Naive thymus-derived CD4-positive, alpha-beta T cell (primary cell): ENCODE measurements at regions not wholly inside any gene's neighbourhood (a gene's known extent, or its start where the extent isn't known, plus 50 kb on each side); places are given as distances from the start of the nearest gene placed in this dataset.

ENCODE experiments used
- ATAC-seq: fragments of 150-1000 bp; cut with Tn5 transposase; 2 replicates; pipeline ENCODE4 v1.10.0; 2021; ENCODE audit warnings: mild to moderate bottlenecking, moderate library complexity
- CTCF ChIA-PET: fragments of 350-600 bp; sonication (Branson Sonifier 250); formaldehyde crosslinking; loops from one replicate; lab custom pipeline; 2021; ENCODE audit warnings: antibody characterized with exemption; lab: Charles Lee
- POLR2A ChIA-PET: fragments of 350-600 bp; sonication (Branson Sonifier 250); formaldehyde crosslinking; loops from one replicate; lab custom pipeline; 2021; ENCODE audit warnings: antibody characterized with exemption, inconsistent platforms; lab: Charles Lee
- DNase-seq, 9 donors: peaks; one replicate each; pipeline versions ENCODE4 v3.0.0 to v3.0.0-alpha.2; 2020 to 2022; ENCODE audit warnings: mixed read lengths in 1 of 9
- H3K27ac ChIP-seq: one replicate; pipeline ENCODE4 v1.7.0; 2013; ENCODE audit warnings: mild to moderate bottlenecking, low read depth, low read length, moderate library complexity
- H3K27me3 ChIP-seq, 2 donors: one replicate each; pipeline ENCODE4 v1.7.0; 2013; ENCODE audit warnings: low read length in 2 of 2, mild to moderate bottlenecking in 2 of 2, moderate library complexity in 2 of 2; ENCODE audit not compliant: control insufficient read depth in 2 of 2, insufficient read depth in 2 of 2
- H3K36me3 ChIP-seq, 3 experiments: 1 replicate in 2 of 3; 2 replicates in 1 of 3; pipeline ENCODE4 v1.7.0; 2013; ENCODE audit warnings: low read length in 3 of 3, mild to moderate bottlenecking in 3 of 3, moderate library complexity in 1 of 3; ENCODE audit not compliant: insufficient read depth in 3 of 3, control insufficient read depth in 2 of 3
- H3K4me1 ChIP-seq, 2 donors: one replicate each; pipeline ENCODE4 v1.7.0; 2013; ENCODE audit warnings: low read length in 2 of 2, mild to moderate bottlenecking in 2 of 2, moderate library complexity in 1 of 2; ENCODE audit not compliant: control insufficient read depth in 2 of 2, insufficient read depth in 2 of 2
- H3K4me3 ChIP-seq: 2 replicates; pipeline ENCODE4 v1.7.0; 2013; ENCODE audit warnings: mild to moderate bottlenecking, low read length
- H3K9me3 ChIP-seq, 3 experiments: 1 replicate in 2 of 3; 2 replicates in 1 of 3; pipeline ENCODE4 v1.7.0; 2013; ENCODE audit warnings: low read length in 3 of 3; ENCODE audit not compliant: control insufficient read depth in 2 of 3
- H3K27ac Mint-ChIP-seq, 9 donors: one replicate each; pipeline ENCODE4 v1.8.0; 2020 to 2022; ENCODE audit warnings: mixed read lengths in 9 of 9, mild to moderate bottlenecking in 8 of 9, moderate library complexity in 5 of 9, inconsistent platforms in 2 of 9
- H3K27me3 Mint-ChIP-seq, 5 donors: one replicate each; pipeline ENCODE4 v1.8.0; 2021 to 2022; ENCODE audit warnings: mixed read lengths in 5 of 5, mild to moderate bottlenecking in 1 of 5
- H3K36me3 Mint-ChIP-seq, 5 donors: one replicate each; pipeline ENCODE4 v1.8.0; 2020 to 2022; ENCODE audit warnings: mixed read lengths in 5 of 5, mild to moderate bottlenecking in 3 of 5, inconsistent platforms in 1 of 5
- H3K4me1 Mint-ChIP-seq, 7 donors: one replicate each; pipeline ENCODE4 v1.8.0; 2020 to 2022; ENCODE audit warnings: mixed read lengths in 7 of 7, mild to moderate bottlenecking in 3 of 7, inconsistent platforms in 1 of 7
- H3K4me3 Mint-ChIP-seq, 10 donors: one replicate each; pipeline ENCODE4 v1.8.0; 2020 to 2022; ENCODE audit warnings: mild to moderate bottlenecking in 10 of 10, mixed read lengths in 10 of 10, moderate library complexity in 6 of 10, inconsistent platforms in 2 of 10
- H3K9me3 Mint-ChIP-seq, 11 donors: one replicate each; pipeline ENCODE4 v1.8.0; 2020 to 2022; ENCODE audit warnings: mixed read lengths in 11 of 11, mild to moderate bottlenecking in 4 of 11, inconsistent platforms in 1 of 11, moderate library complexity in 1 of 11
- intact Hi-C, 2 donors: fragments of 100-400 bp; cut with micrococcal nuclease; formaldehyde crosslinking; loops; one replicate each; pipeline ENCODE4 v1.15.1; 2023

DNA sequence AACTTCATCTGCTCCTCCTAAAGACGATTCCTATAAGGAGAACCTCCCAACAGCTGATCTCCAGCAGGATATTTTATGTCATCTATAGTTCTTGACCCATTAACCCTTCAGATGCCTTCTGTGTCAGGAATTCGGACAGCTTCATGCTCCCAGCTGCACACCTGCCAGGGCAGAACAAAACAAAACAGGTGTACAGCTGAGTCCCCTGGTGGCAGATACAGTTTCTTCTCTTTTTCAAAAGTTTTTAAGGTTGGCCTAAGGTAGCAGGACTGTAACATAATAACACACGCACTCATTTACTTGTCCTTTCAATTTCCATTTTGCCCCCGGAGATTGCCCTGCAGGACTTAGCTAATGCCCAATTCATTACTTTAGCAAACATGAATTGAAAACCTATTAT is 218.3 kb downstream of the S1PR1 start:
- H3K36me3 Mint-ChIP-seq: peaks cover 0 to 8% (median 0%) of the 10 kb centered on the region in 5 donors
- no peak overlapping the region for H3K4me3 Mint-ChIP-seq
- peaks cover 0 to 6% (median 0%) of the 10 kb centered on the region in 11 donors for H3K9me3 Mint-ChIP-seq
- no peak for DNase-seq
- Histone ChIP-seq H3K4me1 (peaks cover 12 to 17% of the 10 kb centered on the region in 2 donors), H3K36me3 (no peaks in the 10 kb centered on the region), H3K27ac (no peak overlapping the region), H3K9me3 (no peaks in the 10 kb centered on the region), H3K4me3 (no peak overlapping the region), H3K27me3 (no peaks in the 10 kb centered on the region)
- peaks cover 0 to 13% (median 0%) of the 10 kb centered on the region in 5 donors for H3K27me3 Mint-ChIP-seq
- peak overlapping the region in 3 of 9 donors; percentile 44 to 68 (median 52) for H3K27ac Mint-ChIP-seq
- H3K4me1 Mint-ChIP-seq: peaks cover 19 to 49% (median 38%) of the 10 kb centered on the region in 7 donors
- CTCF ChIA-PET: interaction anchor here (1.1 kb wide), 1 partner anchor 16 kb away, joined by 3 read pairs; no protein-coding TSS in a partner anchor
- intact Hi-C loops: no loop called here
- POLR2A ChIA-PET: no interaction called here
- no peak for ATAC-seq

DNA sequence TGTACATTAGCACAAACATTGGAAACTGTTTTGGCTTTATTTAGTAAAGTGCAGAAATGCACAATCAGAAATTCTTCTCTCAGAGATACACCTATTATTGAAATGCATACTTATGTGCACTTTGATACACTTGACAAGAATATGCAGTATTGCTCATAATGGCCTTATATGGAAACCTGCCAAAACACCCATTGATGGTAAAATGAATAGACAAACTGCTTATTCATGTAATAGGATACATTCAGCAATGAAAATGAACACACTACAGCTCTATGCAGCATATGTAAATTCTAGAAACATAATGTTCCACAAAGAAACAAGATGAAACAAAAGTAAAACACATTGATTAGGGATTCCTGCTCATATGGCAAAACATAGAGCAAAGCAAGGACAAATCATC is 223.9 kb downstream of the S1PR1 start:
- H3K27me3 Mint-ChIP-seq: peaks cover 0 to 23% (median 0%) of the 10 kb centered on the region in 5 donors
- H3K36me3 Mint-ChIP-seq: no peaks in the 10 kb centered on the region
- H3K27me3 ChIP-seq: no peaks in the 10 kb centered on the region
- no peak overlapping the region for H3K27ac Mint-ChIP-seq
- H3K4me3 Mint-ChIP-seq: no peak overlapping the region
- no peaks in the 10 kb centered on the region for H3K9me3 Mint-ChIP-seq
- ATAC-seq (no peak), DNase-seq (no peak)
- no peaks in the 10 kb centered on the region for H3K4me1 ChIP-seq
- CTCF ChIA-PET: no interaction called here
- POLR2A ChIA-PET: no interaction called here
- no peaks in the 10 kb centered on the region for H3K36me3 ChIP-seq
- H3K4me3 ChIP-seq: no peak overlapping the region
- no peaks in the 10 kb centered on the region for H3K4me1 Mint-ChIP-seq
- intact Hi-C loops: no loop called here
- no peaks in the 10 kb centered on the region for H3K9me3 ChIP-seq
- H3K27ac ChIP-seq: no peak overlapping the region

- CTCF ChIA-PET: no interaction called here
- Mint-ChIP-seq H3K27ac (no peak overlapping the region), H3K27me3 (peaks cover 0 to 16% (median 0%) of the 10 kb centered on the region in 5 donors), H3K36me3 (no peaks in the 10 kb centered on the region), H3K4me3 (no peak overlapping the region), H3K9me3 (no peaks in the 10 kb centered on the region), H3K4me1 (no peaks in the 10 kb centered on the region)
- Histone ChIP-seq H3K36me3 (no peaks in the 10 kb centered on the region), H3K9me3 (no peaks in the 10 kb centered on the region), H3K4me3 (no peak overlapping the region), H3K27ac (no peak overlapping the region), H3K4me1 (no peaks in the 10 kb centered on the region), H3K27me3 (no peaks in the 10 kb centered on the region)
- ATAC-seq (no peak), DNase-seq (no peak)
- POLR2A ChIA-PET: no interaction called here
- intact Hi-C loops: no loop called here
Observed at GRCh38 chr1:101463195-101463594, 226.4 kb downstream of the S1PR1 start.

DNA sequence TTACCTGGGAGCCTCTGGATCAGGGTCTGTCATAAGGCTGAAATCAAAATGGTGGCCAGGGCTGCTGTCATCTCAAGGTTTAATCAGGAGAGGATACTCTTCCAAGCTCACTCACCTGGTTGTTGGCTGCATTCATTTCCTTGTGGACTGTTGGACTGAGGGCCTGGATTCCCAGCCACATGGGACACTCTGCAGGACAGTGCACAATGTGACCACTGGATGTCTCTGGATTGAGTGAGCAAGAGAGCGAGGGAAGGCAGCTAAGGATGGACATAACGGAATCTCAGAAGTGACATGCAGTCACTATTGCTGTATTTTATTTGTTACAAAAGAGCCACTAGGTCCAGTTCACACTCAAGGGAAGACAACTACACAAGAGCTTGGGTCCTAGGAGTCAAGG is 229.1 kb downstream of the S1PR1 start:
- DNase-seq (no peak), ATAC-seq (no peak)
- ChIA-PET POLR2A (no interaction called here), CTCF (no interaction called here)
- H3K4me3 ChIP-seq: no peak overlapping the region
- Mint-ChIP-seq H3K4me1 (no peaks in the 10 kb centered on the region), H3K27me3 (peaks cover 0 to 15% (median 0%) of the 10 kb centered on the region in 5 donors), H3K27ac (no peak overlapping the region), H3K4me3 (no peak overlapping the region), H3K9me3 (peaks cover 0 to 13% (median 0%) of the 10 kb centered on the region in 11 donors), H3K36me3 (peaks cover 0 to 4% (median 0%) of the 10 kb centered on the region in 5 donors)
- no peaks in the 10 kb centered on the region for H3K4me1 ChIP-seq
- intact Hi-C loops: no loop called here
- H3K27ac ChIP-seq: no peak overlapping the region
- no peaks in the 10 kb centered on the region for H3K9me3 ChIP-seq
- H3K36me3 ChIP-seq: no peaks in the 10 kb centered on the region
- no peaks in the 10 kb centered on the region for H3K27me3 ChIP-seq

DNA sequence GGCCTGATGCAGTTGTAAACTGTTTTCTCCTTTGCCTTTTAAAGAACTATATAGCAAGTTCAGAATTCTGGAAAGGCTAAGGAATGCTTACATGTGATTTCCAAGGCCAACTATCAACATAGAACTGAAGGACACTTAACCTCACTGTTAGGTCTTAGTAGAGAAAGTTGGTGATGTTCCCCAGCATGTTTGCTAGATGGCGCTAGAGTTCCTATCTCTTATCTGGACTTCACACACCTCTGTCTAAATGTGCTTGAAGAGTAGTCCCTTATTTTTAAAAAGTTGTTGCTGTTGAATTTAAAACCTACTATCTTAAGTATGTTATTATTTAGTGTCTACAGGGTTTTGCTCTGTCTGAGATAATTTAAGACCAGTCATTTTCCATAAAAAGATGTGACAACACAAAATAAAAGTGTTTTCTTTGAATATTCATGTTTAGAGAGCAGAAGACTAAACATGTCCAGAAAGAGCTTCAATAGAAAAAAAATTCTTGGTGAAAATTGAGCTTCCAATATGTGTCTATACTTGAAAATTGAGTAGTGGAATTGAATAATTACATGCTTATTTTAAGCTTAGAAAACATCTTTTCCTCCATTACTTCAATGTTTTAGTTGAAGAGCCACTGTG is 237.3 kb downstream of the S1PR1 start:
- intact Hi-C loops: no loop called here
- peaks cover 0 to 1% (median 0%) of the 10 kb centered on the region in 7 donors for H3K4me1 Mint-ChIP-seq
- CTCF ChIA-PET: no interaction called here
- H3K27me3 Mint-ChIP-seq: peaks cover 0 to 10% (median 0%) of the 10 kb centered on the region in 5 donors
- no peaks in the 10 kb centered on the region for H3K27me3 ChIP-seq
- ATAC-seq (no peak), DNase-seq (no peak)
- no peaks in the 10 kb centered on the region for H3K36me3 ChIP-seq
- POLR2A ChIA-PET: no interaction called here
- H3K9me3 ChIP-seq: peaks cover 0 to 4% (median 4%) of the 10 kb centered on the region in 3 experiments
- H3K27ac Mint-ChIP-seq: no peak overlapping the region
- no peak overlapping the region for H3K4me3 Mint-ChIP-seq
- no peak overlapping the region for H3K4me3 ChIP-seq
- peaks cover 0 to 9% (median 7%) of the 10 kb centered on the region in 5 donors for H3K36me3 Mint-ChIP-seq
- no peak overlapping the region for H3K27ac ChIP-seq
- no peaks in the 10 kb centered on the region for H3K4me1 ChIP-seq
- peaks cover 6 to 31% (median 17%) of the 10 kb centered on the region in 11 donors for H3K9me3 Mint-ChIP-seq

DNA sequence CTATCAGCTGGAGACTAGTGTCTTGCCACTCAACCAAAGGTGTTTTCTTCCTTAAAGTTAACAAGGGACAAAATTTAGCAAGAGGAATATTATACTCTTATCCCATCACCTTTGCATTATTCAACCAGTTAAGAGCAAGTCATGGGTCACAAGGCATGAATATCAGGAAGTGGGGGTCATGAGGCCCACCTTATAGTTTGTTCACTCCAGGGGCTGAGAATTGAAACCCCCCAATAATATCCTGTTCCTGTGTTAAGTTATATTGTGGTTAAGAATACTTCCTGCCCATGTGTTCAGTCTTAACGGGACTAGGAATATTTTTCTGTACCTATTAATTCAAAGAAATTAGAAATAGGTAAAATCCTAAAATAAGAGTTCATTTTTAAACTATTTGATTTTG is 239.7 kb downstream of the S1PR1 start:
- H3K36me3 ChIP-seq: no peaks in the 10 kb centered on the region
- Mint-ChIP-seq H3K4me3 (no peak overlapping the region), H3K27ac (no peak overlapping the region), H3K9me3 (peaks cover 2 to 20% (median 11%) of the 10 kb centered on the region in 11 donors), H3K27me3 (peaks cover 0 to 10% (median 0%) of the 10 kb centered on the region in 5 donors), H3K4me1 (peaks cover 0 to 1% (median 0%) of the 10 kb centered on the region in 7 donors), H3K36me3 (peaks cover 0 to 6% (median 2%) of the 10 kb centered on the region in 5 donors)
- peaks cover 0 to 4% (median 4%) of the 10 kb centered on the region in 3 experiments for H3K9me3 ChIP-seq
- intact Hi-C loops: no loop called here
- H3K4me3 ChIP-seq: no peak overlapping the region
- ChIA-PET CTCF (no interaction called here), POLR2A (no interaction called here)
- H3K4me1 ChIP-seq: no peaks in the 10 kb centered on the region
- no peaks in the 10 kb centered on the region for H3K27me3 ChIP-seq
- ATAC-seq (no peak), DNase-seq (no peak)
- no peak overlapping the region for H3K27ac ChIP-seq

DNA sequence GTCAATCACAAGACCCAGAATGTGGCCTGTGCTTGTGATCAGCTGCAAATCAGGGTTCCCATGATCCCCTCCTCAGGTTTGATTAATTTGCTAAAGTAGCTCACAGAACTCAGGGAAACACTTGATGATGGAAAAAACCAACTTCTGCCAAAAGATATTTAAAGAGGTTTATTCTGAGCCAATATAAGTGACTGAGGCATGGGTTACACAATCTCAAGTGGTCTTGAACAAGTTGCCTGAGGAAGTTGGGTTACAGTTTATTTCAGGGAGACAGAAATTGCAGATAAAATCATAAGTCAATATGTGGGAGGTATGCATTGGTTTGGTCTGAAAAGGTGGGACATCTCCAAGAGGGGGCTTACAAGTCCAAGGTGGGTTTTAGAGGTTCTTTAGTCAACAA is 243.1 kb downstream of the S1PR1 start:
- no peaks in the 10 kb centered on the region for H3K4me1 ChIP-seq
- Mint-ChIP-seq H3K36me3 (no peaks in the 10 kb centered on the region), H3K9me3 (peaks cover 0 to 3% (median 0%) of the 10 kb centered on the region in 11 donors), H3K27me3 (peaks cover 0 to 14% (median 0%) of the 10 kb centered on the region in 5 donors), H3K27ac (peak overlapping the region in 2 of 9 donors; percentile 9 to 12), H3K4me3 (no peak overlapping the region), H3K4me1 (peaks cover 0 to 1% (median 0%) of the 10 kb centered on the region in 7 donors)
- intact Hi-C loops: no loop called here
- no peak overlapping the region for H3K4me3 ChIP-seq
- ChIA-PET CTCF (interaction anchor here (0.7 kb wide), 1 partner anchor 24 kb away, joined by 3 read pairs; no protein-coding TSS in a partner anchor), POLR2A (no interaction called here)
- DNase-seq (no peak), ATAC-seq (no peak)
- no peaks in the 10 kb centered on the region for H3K36me3 ChIP-seq
- H3K27me3 ChIP-seq: no peaks in the 10 kb centered on the region
- H3K9me3 ChIP-seq: no peaks in the 10 kb centered on the region
- no peak overlapping the region for H3K27ac ChIP-seq
